Epithelial cell of proximal tubule (primary cell): ENCODE measurements at regions not wholly inside any gene's neighbourhood (a gene's known extent, or its start where the extent isn't known, plus 50 kb on each side); places are given as distances from the start of the nearest gene placed in this dataset.
"Not testable (repeated sequence)": the region's sequence is repeated elsewhere in the genome, so short reads cannot be mapped to it uniquely, and the experiment has no call there.

Experiments used
- DNase-seq: peaks from one replicate; pipeline ENCODE4 v3.0.0-alpha.2; 2011; ENCODE audit warnings: low read depth
- H3K4me3 ChIP-seq: 2 replicates; pipeline ENCODE4 v1.5.1; 2011; ENCODE audit warnings: low read depth, mild to moderate bottlenecking, low read length
- CTCF ChIP-seq: conservative IDR thresholded peaks from 2 replicates; pipeline ENCODE4 v1.5.1; 2012; ENCODE audit warnings: low read depth, mild to moderate bottlenecking, low read length

DNA sequence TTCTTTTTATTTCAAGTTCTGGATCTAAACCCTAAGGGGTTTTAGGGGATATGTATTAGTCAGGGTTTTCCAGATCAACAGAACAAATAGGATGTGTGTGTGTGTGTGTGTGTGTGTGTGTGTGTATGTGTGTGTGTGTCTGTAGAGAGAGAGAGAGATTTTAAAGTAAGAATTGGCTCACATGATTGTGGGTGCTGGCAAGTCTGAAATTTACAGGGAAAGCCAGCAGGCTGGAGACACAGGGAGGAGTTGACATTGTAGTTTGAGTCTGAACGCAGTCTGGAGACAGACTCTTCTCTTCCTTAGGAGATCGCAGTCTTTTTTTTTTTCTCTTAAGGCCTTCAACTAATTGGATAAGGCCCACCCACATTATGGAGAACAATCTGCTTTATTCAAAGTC lies 428.8 kb upstream of the TBL1XR1 start:
- no peak for DNase-seq
- H3K4me3 ChIP-seq: no peak overlapping the region
- no peak for TF ChIP-seq CTCF

GRCh38 chr3:177628095-177628719 lies 430.9 kb upstream of the TBL1XR1 start:
- not testable (repeated sequence) for DNase-seq, H3K4me3 ChIP-seq

DNA sequence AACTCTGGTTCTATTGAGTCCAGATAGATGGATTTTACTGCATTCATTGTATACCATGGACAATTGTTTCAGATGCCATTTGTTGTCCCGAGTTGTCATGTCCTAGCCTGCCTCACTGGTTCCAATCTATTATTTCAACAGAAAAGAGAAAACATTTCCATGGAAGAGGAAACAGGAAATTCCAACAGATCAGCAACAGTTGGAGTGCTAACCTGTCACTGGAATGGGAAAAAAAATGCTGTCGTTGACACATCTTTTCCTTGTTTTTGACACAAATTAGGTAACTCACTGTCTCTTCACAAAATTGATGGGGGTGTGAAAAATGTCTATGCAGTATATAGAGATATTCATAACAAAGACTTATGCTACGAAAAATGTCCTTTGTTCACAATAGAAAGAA lies 432.0 kb upstream of the TBL1XR1 start:
- H3K4me3 ChIP-seq: no peak overlapping the region
- no peak for TF ChIP-seq CTCF
- no peak for DNase-seq

DNA sequence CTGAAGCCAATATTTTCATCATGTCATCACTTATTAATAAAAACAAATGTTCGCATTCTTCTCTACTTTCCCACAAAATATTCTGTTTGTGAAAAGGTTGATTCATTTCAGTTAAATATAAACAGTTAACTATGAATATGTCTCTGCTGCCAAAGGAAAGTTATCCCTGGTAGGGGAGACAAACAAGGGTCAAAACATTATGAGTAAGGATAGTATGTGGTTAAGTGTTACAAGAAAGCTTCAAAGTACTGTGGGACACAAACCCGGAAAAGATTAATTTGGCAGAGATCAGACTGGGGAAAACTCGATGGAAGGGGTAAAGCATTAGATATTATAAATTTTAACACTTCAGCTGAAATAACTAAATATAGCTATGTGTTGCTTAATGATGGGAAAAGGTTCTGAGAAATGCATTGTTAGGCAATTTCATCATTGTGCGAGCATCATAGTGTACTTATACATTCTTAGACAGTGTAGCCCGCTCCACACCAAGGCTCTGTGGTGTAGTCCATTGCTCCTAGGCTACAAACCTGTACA lies 436.5 kb upstream of the TBL1XR1 start:
- DNase-seq: peak; percentile 75
- no peak for TF ChIP-seq CTCF
- no peak overlapping the region for H3K4me3 ChIP-seq

DNA sequence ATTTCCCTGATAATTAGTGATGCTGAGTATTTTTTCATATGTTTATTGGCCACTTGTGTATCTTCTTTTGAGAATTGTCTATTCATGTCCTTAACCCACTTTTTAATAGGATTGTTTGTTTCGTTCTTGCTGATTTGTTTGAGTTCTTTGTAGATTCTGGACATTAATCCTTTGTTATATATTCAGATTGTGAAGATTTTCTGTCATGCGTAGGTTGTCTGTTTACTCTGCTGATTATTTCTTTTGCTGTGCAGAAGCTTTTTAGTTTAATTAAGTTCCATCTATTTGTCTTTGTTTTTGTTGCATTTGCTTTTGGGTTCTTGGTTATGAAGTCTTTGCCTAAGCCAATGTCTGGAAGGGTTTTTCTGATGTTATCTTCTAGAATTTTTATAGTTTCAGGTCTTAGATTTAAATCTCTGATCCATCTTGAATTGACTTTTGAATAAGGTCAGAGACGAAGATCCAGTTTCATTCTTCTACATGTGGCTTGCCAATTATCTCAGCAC lies 438.4 kb upstream of the TBL1XR1 start:
- not testable (repeated sequence) for H3K4me3 ChIP-seq, DNase-seq

- DNase-seq: no peak
- H3K4me3 ChIP-seq: no peak overlapping the region
- no peak for TF ChIP-seq CTCF
Observed at GRCh38 chr3:177640319-177640965, 443.2 kb upstream of the TBL1XR1 start.

GRCh38 chr3:177641206-177641605 lies 443.9 kb upstream of the TBL1XR1 start:
- TF ChIP-seq CTCF: no peak
- DNase-seq: no peak
- H3K4me3 ChIP-seq: no peak overlapping the region
